Adipocyte (in vitro differentiated cells): ENCODE measurements at regions not wholly inside any gene's neighbourhood (a gene's known extent, or its start where the extent isn't known, plus 50 kb on each side); places are given as distances from the start of the nearest gene placed in this dataset.

Source experiments
- DNase-seq: peaks from one replicate; pipeline ENCODE4 v3.0.0-alpha.2; 2015; ENCODE audit warnings: low read depth
- H3K27me3 ChIP-seq: replicated peaks from 2 replicates; pipeline ENCODE4 v1.7.0; 2013; ENCODE audit warnings: mild to moderate bottlenecking, low read length, moderate library complexity; ENCODE audit not compliant: control insufficient read depth, insufficient read depth
- H3K36me3 ChIP-seq: 2 replicates; pipeline ENCODE4 v1.7.0; 2013; ENCODE audit warnings: low read length, mild to moderate bottlenecking, moderate library complexity; ENCODE audit not compliant: control insufficient read depth, insufficient read depth, severe bottlenecking
- H3K4me1 ChIP-seq: 2 replicates; pipeline ENCODE4 v1.7.0; 2013; ENCODE audit warnings: mild to moderate bottlenecking, low read length, moderate library complexity; ENCODE audit not compliant: control insufficient read depth, insufficient read depth
- H3K4me3 ChIP-seq: 2 replicates; pipeline ENCODE4 v1.7.0; 2013; ENCODE audit warnings: mild to moderate bottlenecking, low read length, moderate library complexity
- H3K9ac ChIP-seq: 2 replicates; pipeline ENCODE4 v1.7.0; 2013; ENCODE audit warnings: mild to moderate bottlenecking, low read length, moderate library complexity
- H3K9me3 ChIP-seq: 2 replicates; pipeline ENCODE4 v1.7.0; 2013; ENCODE audit warnings: mild to moderate bottlenecking, low read length, moderate library complexity; ENCODE audit not compliant: control insufficient read depth

- no peak for DNase-seq
- no peaks in the 10 kb centered on the region for H3K9me3 ChIP-seq
- H3K36me3 ChIP-seq, result no peaks in the 10 kb centered on the region
- no peak overlapping the region for H3K9ac ChIP-seq
- no peaks in the 10 kb centered on the region for H3K4me1 ChIP-seq
- no peaks in the 10 kb centered on the region for H3K27me3 ChIP-seq
- H3K4me3 ChIP-seq, result no peak overlapping the region
Observed at GRCh38 chr4:12206091-12206490, 777.4 kb upstream of the HS3ST1 start.

GRCh38 chr4:12203945-12204344, 775.3 kb upstream of the HS3ST1 start:
- H3K9ac ChIP-seq, result no peak overlapping the region
- H3K4me1 ChIP-seq, result no peaks in the 10 kb centered on the region
- no peaks in the 10 kb centered on the region for H3K9me3 ChIP-seq
- H3K36me3 ChIP-seq, result no peaks in the 10 kb centered on the region
- H3K4me3 ChIP-seq, result no peak overlapping the region
- no peak for DNase-seq
- H3K27me3 ChIP-seq, result no peaks in the 10 kb centered on the region

- H3K36me3 ChIP-seq, result no peaks in the 10 kb centered on the region
- H3K27me3 ChIP-seq, result no peaks in the 10 kb centered on the region
- no peaks in the 10 kb centered on the region for H3K9me3 ChIP-seq
- H3K4me3 ChIP-seq, result no peak overlapping the region
- DNase-seq, result no peak
- H3K4me1 ChIP-seq, result no peaks in the 10 kb centered on the region
- H3K9ac ChIP-seq, result no peak overlapping the region
Observed at GRCh38 chr4:12200226-12200625, 771.5 kb upstream of the HS3ST1 start.

GRCh38 chr4:12186526-12186925, 757.8 kb upstream of the HS3ST1 start:
- Histone ChIP-seq H3K9me3 (no peaks in the 10 kb centered on the region), H3K4me1 (no peaks in the 10 kb centered on the region), H3K9ac (no peak overlapping the region), H3K27me3 (no peaks in the 10 kb centered on the region), H3K36me3 (no peaks in the 10 kb centered on the region), H3K4me3 (no peak overlapping the region)
- DNase-seq, result no peak

- no peaks in the 10 kb centered on the region for H3K27me3 ChIP-seq
- no peak overlapping the region for H3K4me3 ChIP-seq
- H3K9me3 ChIP-seq, result no peaks in the 10 kb centered on the region
- H3K9ac ChIP-seq, result no peak overlapping the region
- H3K4me1 ChIP-seq, result no peaks in the 10 kb centered on the region
- H3K36me3 ChIP-seq, result no peaks in the 10 kb centered on the region
- no peak for DNase-seq
Observed at GRCh38 chr4:12178614-12179610, 750.2 kb upstream of the HS3ST1 start.

- Histone ChIP-seq H3K9ac (no peak overlapping the region), H3K36me3 (no peaks in the 10 kb centered on the region), H3K4me1 (no peaks in the 10 kb centered on the region), H3K4me3 (no peak overlapping the region), H3K9me3 (no peaks in the 10 kb centered on the region), H3K27me3 (no peaks in the 10 kb centered on the region)
- DNase-seq, result no peak
Observed at GRCh38 chr4:12177416-12177815, 748.7 kb upstream of the HS3ST1 start.

GRCh38 chr4:12173496-12173895, 744.8 kb upstream of the HS3ST1 start:
- H3K36me3 ChIP-seq, result no peaks in the 10 kb centered on the region
- H3K9ac ChIP-seq, result no peak overlapping the region
- H3K4me3 ChIP-seq, result no peak overlapping the region
- no peaks in the 10 kb centered on the region for H3K9me3 ChIP-seq
- H3K4me1 ChIP-seq, result no peaks in the 10 kb centered on the region
- H3K27me3 ChIP-seq, result no peaks in the 10 kb centered on the region
- no peak for DNase-seq

- H3K9ac ChIP-seq, result no peak overlapping the region
- no peak for DNase-seq
- no peaks in the 10 kb centered on the region for H3K9me3 ChIP-seq
- no peaks in the 10 kb centered on the region for H3K36me3 ChIP-seq
- H3K27me3 ChIP-seq, result no peaks in the 10 kb centered on the region
- H3K4me3 ChIP-seq, result no peak overlapping the region
- H3K4me1 ChIP-seq, result no peaks in the 10 kb centered on the region
Observed at GRCh38 chr4:12172198-12172973, 743.7 kb upstream of the HS3ST1 start.

GRCh38 chr4:12170308-12170707, 741.6 kb upstream of the HS3ST1 start:
- Histone ChIP-seq H3K4me3 (no peak overlapping the region), H3K4me1 (no peaks in the 10 kb centered on the region), H3K9ac (no peak overlapping the region), H3K27me3 (no peaks in the 10 kb centered on the region), H3K36me3 (no peaks in the 10 kb centered on the region), H3K9me3 (no peaks in the 10 kb centered on the region)
- DNase-seq, result no peak

- no peak for DNase-seq
- Histone ChIP-seq H3K4me1 (no peaks in the 10 kb centered on the region), H3K4me3 (no peak overlapping the region), H3K9ac (no peak overlapping the region), H3K9me3 (no peaks in the 10 kb centered on the region), H3K36me3 (no peaks in the 10 kb centered on the region), H3K27me3 (no peaks in the 10 kb centered on the region)
Observed at GRCh38 chr4:12165616-12166015, 736.9 kb upstream of the HS3ST1 start.

GRCh38 chr4:12146339-12146738, 717.6 kb upstream of the HS3ST1 start:
- H3K4me3 ChIP-seq, result no peak overlapping the region
- no peak overlapping the region for H3K9ac ChIP-seq
- H3K9me3 ChIP-seq, result no peaks in the 10 kb centered on the region
- no peaks in the 10 kb centered on the region for H3K36me3 ChIP-seq
- H3K27me3 ChIP-seq, result no peaks in the 10 kb centered on the region
- DNase-seq, result no peak
- no peaks in the 10 kb centered on the region for H3K4me1 ChIP-seq
